GM18502 (cell line): ENCODE measurements at regions not wholly inside any gene's neighbourhood (a gene's known extent, or its start where the extent isn't known, plus 50 kb on each side); places are given as distances from the start of the nearest gene placed in this dataset.
"Not testable (repeated sequence)": the region's sequence is repeated elsewhere in the genome, so short reads cannot be mapped to it uniquely, and the experiment has no call there.

Source experiments
- ATAC-seq: cut with Tn5 transposase; IDR thresholded peaks from one replicate; pipeline ENCODE4 v1.9.1; 2021; ENCODE audit warnings: mild to moderate bottlenecking; ENCODE audit not compliant: unreplicated experiment, poor library complexity

DNA sequence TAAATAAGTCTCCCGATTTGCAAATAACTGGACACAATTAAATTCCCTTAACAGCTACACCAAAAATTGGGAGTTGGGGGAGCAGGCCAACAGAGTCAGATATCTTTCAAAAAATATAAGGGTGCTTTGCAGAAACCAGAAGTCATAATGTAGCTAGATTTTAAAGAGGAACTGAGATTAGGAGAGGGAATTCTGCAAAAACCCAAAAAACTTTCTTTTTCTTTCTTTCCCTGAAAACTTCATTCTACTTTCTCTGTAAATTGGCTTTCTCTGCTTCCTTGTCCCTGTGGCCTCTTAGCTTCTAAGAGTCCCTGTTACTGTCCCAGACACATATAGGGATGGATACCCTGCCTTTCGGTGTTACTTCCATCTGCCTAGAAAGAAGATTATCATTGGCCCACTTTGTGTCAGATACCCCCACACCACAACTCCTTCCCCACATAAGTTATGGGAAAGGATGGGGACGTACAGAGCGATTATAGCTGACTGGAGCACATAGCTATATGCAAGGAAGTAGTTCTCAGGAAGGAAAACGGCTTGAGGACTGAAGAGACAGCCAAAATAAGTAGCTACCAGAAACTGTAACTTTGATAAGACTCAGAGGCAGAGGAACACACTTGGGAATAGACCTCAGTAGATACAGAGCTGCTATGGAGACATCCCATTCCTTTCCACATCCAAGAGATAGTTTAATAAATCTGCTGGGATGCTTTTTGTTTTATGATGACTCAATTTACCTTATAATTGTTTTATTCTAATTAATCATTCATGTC is 129.1 kb upstream of the TGFBR2 start:
- ATAC-seq, result no peak

DNA sequence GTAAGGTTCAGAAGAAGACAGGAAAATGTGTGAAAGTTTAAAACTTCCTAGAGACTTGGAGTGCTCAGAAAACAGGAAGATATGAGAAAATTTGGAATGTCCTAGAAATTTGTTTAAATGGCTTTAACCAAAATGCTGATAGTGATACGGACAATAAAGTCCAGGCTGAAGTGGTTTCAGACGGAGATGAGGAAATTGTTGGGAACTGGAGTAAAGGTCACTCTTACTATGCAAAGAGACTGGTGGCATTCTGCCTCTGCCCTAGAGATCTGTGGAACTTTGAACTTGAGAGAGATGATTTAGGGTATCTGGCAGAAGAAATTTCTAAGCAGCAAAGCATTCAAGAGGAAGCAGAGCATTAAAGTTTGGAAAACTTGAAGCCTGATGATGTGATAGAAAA is 126.7 kb upstream of the TGFBR2 start:
- ATAC-seq, result not testable (repeated sequence)

DNA sequence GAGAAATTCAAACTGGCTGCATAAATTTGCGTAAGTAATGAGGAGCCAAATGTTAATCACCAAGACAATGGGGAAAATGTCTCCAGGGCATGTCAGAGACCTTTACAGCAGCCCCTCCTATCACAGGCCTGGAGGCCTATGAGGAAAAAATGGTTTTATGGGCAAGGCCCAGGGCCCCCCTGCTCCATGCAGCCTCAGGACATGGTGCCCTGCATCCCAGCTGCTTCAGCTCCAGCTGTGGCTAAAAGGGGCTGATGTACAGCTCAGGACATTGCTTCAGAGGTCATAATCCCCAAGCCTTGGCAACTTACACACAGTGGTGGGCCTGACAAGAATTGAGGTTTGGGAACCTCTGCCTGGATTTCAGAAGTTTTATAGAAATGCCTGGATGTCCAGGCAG is 126.2 kb upstream of the TGFBR2 start:
- ATAC-seq, result not testable (repeated sequence)

DNA sequence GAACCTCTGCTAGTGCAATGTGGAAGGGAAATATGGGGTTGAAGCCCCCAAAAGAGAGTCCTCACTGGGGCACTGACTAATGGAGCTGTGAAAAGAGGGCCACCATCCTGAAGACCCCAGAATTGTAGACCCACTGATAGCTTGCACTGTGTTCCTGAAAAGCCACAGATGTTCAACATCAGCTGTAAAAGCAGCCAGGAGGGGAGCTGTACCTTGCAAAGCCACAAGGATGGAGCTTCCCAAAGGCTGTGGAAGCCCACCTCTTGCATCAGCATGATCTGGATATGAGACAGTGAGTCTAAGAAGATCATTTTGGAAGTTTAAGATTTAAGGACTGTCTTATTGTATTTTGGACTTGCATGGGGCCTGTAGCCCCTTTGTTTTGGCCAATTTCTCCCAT is 125.8 kb upstream of the TGFBR2 start:
- no peak for ATAC-seq

DNA sequence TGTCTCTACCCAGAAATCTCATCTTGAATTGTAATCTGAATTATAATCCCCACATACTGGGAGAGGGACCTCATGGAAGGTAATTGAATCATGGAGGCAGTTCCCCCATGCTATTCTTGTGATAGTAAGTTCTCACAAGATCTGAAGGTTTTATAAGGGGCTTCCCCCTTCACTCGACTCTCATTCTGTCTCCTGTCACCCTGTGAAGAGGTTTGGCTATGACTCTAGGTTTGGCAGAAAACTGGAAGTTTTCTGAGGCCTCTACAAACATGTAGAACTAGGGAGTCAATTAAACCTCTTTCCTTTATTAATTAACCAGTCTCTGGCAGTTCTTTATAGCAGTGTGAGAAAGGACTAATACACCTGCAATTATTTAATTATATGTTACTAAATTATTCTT is 125.2 kb upstream of the TGFBR2 start:
- no peak for ATAC-seq

DNA sequence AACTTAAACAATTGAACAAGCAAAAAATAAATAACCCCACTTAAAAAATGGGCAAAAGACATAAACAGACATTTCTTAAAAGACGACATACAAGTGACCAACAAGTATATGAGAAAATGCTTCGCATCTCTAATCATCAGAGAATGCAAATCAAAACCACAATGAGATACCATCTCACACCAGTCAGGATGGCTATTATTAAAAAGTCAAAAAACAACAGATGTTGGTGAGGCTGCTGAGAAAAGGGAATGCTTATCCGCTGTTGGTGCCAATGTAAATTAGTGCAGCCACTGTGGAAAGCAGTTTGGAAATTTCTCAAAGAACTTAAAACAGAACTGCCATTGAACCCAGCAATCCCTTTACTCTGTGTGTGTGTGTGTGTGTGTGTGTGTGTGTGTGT is 122.2 kb upstream of the TGFBR2 start:
- ATAC-seq, result not testable (repeated sequence)

DNA sequence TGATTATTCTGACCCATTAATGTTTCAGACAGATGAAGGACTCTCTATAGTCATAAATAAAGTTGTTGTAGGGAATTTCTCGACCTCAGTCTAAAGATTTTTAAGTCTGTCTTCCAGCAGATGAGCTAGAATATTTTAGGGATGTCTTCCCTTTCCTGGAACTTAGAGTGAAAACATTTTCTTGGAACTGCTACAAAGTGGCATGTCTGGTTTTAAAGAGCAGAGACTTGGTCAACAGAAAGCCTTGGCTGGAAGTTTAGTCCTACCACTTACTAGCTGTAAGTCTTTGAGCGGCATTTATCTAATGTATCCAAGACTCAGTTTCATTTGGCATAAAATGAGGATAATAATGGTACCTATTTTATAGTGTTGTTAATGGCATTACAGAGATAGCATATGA is 120.0 kb upstream of the TGFBR2 start:
- ATAC-seq, result no peak

DNA sequence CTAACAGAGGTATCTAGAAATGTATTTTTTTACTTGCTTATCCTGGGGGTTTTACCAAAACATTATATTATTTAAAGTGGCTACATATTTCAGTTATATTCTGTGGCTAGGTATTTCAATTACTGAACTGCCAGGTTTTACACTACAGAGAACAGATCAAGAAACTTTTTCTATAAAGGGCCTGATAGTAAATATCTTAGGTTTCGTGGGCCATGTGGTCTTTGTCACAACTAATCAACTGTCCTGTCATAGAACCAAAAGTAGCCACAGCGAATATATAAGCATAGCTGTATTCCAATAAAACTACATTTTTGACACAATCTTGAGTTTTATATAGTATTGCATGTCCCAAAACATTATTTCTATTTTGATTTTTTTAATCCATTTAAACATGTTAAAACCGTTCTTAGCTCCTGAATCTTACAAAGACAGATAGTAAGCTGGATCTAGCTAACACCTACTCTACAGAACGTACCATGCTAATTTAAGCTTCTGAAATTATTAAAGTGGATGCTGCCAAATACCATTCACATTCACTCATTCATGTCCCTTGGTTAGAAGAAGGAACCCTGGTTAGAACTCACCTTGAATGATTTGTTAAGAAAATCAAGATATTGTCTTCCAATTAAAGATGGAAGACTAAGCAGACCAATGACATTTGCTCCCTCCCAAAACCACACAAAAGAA is 118.2 kb upstream of the TGFBR2 start:
- no peak for ATAC-seq

DNA sequence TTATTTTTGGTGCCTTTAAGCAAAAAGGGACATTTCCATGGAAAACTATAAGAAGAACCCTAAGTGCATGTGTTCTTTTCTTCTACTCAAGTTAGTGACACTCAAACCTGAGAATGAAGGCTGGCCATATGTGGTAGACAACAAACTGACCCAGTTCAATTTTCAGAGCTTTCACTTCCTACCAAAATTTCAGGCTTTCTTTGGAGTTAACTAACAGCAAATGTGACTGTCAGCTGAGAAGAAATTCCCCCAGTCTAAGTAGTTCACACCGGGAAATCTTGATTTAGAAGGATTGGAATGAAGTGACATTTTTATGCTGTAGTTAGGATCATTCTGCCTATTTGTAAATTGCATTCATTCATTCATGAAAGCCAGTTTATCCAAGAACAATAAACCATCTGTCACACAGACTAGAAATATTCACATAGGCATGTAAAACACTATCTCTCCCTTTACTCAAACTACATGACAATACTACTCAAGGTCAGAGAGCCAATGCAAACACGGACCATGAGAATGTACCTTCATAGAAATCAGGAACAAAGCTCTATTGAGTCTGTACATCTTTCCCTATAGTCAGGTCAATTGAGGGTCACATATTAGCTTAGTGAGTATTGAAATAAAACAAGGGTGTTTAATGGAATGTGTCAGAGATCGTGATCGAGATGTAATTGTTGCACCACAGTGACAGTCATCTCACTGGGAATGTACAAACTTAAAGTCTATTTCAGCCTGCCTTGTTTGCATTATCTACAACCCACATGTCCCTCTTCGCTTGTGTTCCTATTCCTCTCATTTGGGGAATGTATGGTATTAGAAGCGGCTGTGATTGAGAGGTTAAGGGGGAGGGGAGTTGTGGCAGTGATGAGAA is 113.8 kb upstream of the TGFBR2 start:
- ATAC-seq, result no peak

DNA sequence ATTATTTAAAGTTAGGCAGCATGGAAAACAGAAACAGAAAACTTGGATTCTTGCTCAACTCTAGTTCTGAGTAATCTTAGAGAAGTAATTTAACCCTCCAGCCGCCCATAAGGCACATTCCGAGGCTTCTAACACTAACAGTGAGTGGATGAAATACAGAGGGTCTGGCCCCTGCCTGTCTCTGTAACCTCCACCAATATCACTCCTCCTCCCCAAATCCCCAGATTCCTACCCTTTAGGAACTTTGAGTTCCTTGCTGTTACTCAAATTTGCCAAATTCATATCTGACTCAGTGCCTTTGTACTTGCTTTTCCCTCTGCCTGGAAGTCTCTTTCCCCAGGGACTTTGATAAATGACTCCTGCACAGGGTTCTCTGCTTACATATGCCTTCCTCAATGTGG is 112.5 kb upstream of the TGFBR2 start:
- no peak for ATAC-seq

DNA sequence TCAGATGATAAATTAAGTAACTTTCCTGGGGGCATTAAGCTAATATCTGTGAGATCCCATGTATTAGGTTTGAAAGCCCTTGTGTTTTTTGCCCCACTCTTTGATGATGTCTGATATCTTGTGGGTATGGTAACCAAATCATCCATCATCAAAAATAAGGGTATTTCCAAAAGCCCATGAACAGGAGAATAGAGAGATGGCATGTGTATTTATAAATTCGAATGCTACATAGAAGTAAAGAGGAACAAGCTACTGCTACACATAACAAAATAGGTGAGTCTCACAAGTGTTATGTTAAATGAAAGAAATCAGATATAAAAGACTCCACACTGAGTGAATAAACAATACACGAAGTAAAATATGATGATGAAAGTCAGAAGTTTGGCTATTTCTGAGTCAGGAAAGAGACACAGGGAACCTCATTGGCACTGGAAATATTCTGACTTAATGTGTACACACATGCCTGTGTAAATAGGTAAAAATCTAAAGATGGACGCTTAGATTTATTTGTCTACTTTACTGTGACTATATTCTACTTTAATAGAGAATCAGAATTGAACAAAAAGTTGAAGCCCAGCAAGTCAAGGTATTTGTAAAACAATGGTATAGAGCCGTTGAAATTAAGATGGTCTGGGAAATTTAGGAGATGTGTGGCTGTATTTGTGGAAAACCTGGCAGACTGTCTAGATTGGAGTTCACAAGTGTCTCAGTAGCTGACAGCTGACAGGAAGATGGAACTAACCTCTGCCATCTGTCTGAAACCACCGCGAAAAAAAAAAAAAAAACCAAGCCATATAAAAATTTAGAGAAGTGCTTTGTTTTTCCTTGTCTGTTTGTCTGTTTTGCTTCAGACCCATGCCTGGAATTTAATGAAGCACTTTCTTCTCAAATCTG is 111.0 kb upstream of the TGFBR2 start:
- ATAC-seq, result no peak

DNA sequence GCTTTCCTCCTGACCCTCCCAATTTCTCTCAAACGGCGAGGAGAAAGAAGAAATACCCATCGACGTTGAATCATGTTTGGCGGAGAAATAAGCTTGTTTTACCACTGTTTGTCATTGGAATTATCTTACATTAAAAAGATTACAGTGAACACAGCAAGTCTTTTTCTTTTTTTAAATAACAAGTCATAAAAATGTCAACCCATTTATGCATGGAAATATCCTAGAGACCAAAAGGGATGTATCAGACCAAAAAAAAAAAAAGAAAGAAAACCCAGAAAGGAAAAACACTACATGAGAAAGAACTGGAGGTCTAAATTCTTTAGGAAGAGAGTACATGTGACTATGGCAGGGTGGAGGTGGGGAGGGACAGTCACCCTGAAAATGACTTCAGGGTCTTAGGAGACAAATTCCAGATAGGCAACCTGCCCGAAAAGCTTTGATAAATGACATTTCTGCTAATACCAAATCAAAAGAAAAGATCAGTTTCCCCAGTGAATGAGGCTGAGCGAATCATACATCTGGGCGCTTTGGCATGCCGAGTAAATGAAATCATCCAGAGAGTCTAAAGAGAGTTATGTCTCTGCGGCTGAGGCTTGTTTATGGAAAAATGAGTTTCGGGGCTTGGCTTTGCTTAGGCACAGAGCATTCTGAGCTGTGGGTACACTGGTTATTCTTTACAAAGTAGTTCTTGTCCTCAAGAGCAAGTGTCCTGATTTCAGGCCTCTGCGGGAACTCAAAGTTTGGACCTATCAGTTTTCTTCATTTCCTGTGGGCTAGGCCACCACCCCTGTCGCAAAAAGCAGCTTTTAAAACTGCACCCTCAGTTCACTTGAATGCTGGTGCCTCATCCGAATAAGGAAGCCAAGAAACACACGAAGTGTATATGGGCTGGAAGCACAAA is 110.1 kb upstream of the TGFBR2 start:
- no peak for ATAC-seq

DNA sequence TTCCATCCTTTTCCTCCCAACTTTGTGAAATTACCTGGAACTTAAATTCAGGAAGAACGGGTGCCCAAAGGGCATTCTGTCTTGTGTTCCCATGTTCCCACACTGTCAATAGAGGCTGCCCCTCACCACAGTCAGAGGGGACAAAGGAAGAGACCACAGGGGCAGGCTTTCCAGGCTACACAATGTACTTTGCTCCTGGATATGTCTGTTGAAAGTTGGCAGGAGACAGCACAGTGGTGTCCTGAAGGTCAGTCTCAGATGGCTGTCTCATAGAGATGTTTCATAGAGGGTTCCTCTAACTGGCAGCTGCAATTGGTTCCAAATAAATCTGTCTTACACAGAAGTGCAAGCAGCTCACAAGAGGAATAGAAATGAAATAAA is 107.8 kb upstream of the TGFBR2 start:
- no peak for ATAC-seq

DNA sequence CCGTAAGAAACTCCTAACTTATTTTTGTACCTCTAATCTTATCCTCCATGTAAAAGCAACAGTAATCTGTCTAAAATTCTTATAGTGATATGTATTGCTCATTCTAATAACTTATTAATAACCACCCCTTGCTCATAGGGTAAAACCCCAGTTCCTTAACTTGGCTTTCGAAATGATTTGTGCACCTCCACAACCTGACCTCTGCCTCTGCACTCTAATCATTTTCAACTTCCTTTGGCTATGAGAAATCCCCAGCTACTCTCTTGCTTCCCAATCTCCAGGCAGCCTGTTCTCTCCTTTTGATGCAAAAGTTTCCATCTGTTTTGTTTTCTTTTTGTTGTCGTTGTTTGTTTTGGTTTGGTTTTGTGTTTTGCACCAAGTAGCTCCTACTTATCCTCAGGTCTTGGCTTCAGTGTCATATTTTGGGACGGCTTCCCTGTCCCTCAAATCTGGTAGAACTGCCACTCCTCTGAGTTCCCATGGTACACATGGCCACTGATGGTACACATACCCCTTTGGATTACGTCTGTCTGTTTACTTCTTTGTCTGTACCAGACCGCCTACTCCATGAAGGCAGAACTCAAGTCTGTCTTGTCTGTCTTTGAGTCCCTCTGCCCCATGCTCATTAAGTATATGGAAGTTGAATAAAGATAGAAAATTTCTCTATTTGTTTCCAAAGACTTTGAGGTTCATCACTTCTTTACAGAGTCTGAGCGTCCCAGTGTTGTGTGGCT is 105.6 kb upstream of the TGFBR2 start:
- peak; percentile 97 for ATAC-seq

DNA sequence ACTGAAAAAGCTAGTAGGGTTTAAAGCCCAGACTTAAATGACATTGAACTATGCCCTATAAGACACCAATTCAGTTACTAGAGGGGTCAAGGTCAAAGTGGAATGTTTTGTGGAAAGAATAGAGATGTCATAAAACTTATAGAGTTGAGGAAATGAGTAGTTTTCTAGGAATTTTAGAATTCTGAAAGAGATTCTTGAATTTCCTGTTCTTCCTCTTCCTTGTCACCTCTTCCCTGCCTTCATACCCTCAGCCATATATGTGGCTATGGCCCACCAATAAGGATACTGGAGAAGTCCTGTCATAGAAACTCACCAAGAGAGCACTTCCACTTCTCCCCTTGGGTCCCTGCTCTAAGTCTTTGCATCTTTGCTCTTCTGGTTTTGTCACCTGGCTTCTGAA is 104.9 kb upstream of the TGFBR2 start:
- no peak for ATAC-seq

DNA sequence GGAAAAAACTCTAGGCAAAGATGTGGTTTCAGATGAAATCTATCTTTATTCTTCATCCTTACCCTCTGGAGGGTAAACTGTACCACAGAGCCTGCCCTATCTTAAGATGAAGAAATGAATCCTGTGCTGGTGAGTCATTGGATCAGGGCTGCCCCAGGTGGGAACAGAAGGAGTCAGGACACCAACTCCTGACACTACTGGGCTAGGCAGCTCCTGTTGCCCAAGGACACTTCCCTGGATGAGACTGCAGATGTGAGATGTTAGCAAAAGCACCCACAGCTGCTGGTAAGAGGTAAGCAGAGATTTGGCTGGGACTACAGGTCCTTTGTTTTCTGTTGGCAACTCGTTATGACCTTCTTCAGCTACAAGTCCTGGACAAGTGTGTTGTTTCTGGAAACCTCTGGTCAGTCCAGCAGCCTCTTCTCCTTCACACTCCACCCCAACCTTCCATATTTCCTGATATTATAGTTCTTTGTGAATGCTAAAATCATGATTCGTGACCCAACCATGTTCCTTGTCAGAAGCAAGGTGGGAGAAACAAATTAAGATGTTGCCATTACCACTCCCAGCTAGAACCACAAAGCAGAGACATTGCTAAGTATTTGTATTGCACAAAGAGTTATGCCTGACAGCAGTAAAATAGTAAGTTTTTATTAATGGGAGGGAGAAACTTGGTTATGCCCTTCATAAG is 104.2 kb upstream of the TGFBR2 start:
- ATAC-seq, result no peak

DNA sequence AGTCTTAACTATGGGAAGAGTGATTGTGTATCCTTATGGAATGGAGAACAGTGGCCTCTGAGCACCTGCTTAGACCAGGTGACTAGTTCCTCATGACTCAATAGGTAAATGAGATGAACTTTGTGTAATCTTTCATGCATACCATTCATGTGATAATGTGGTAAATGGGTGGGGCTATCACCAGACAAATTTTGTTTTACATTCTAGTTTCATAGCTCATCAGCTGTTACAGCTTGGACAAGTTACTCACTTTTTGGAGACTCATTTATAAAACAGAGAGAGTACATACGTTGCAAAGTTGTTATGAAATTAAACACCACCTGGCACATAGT is 103.7 kb upstream of the TGFBR2 start:
- peak; percentile 44 for ATAC-seq

DNA sequence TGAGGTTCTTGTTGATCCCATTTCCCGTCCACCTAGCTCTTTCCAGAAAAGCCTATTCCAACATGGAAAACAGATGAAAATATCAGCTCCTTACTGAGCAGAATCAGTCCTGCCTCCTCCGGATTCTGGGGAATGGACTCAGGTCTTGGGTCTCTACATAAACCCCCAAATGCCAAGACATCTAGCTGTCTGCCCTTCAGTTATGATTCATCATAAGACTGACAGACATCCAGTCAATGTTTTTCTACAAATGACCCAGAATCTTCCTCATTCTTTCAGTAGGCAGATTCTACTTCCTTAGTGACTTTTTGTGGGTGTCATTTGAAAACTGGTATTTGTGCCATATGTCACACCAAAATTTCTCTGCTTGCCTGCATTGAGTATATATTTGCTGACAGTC is 103.0 kb upstream of the TGFBR2 start:
- no peak for ATAC-seq
